Ectodermal cell (in vitro differentiated cells): ENCODE measurements at regions not wholly inside any gene's neighbourhood (a gene's known extent, or its start where the extent isn't known, plus 50 kb on each side); places are given as distances from the start of the nearest gene placed in this dataset.

Experiments used
- H3K27ac ChIP-seq: 2 replicates; pipeline ENCODE4 v1.7.0; 2013; ENCODE audit warnings: mild to moderate bottlenecking, low read depth, low read length; ENCODE audit not compliant: insufficient read depth, poor library complexity, severe bottlenecking
- H3K27me3 ChIP-seq: 2 replicates; pipeline ENCODE4 v1.7.0; 2013; ENCODE audit warnings: mild to moderate bottlenecking, low read length; ENCODE audit not compliant: insufficient read depth, control insufficient read depth, poor library complexity, severe bottlenecking
- H3K36me3 ChIP-seq: one replicate; pipeline ENCODE4 v1.7.0; 2013; ENCODE audit warnings: low read length; ENCODE audit not compliant: control insufficient read depth, insufficient read depth
- H3K4me1 ChIP-seq: one replicate; pipeline ENCODE4 v1.7.0; 2013; ENCODE audit warnings: low read length; ENCODE audit not compliant: control insufficient read depth, insufficient read depth
- H3K4me3 ChIP-seq: 2 replicates; pipeline ENCODE4 v1.7.0; 2013; ENCODE audit warnings: low read depth, low read length, control low read depth; ENCODE audit not compliant: insufficient read depth
- H3K9me3 ChIP-seq: 2 replicates; pipeline ENCODE4 v1.7.0; 2013; ENCODE audit warnings: mild to moderate bottlenecking, low read length, moderate library complexity; ENCODE audit not compliant: control insufficient read depth
- WGBS, 2 experiments: methylation state at CpG; one replicate each; pipeline ENCODE4 v1.1.7; 2013; ENCODE audit warnings: missing lambda C conversion rate in 2 of 2; 5-methylcytosine and 5-hydroxymethylcytosine counted together

DNA sequence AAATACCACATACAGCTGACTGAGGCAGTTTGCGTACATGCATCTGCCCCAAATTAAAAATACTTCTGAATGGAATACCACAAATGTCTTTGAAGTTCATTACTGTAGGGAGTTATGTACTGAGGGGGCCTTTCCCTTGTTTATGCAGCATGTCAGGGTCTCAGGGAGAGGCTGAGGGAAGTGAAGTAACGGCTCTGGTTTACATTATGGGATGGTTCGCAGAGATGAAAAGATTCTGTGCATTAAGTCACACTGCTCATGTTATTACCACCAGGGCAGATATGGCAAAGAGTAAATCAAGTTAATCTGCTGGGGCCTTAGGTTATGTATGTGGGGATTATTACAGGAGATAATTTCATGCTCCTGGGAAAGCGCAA is 385.9 kb upstream of the RND3 start:
- Histone ChIP-seq H3K36me3 (no peaks in the 10 kb centered on the region), H3K4me3 (no peak overlapping the region), H3K9me3 (no peaks in the 10 kb centered on the region), H3K27ac (no peak overlapping the region), H3K27me3 (no peaks in the 10 kb centered on the region), H3K4me1 (peaks cover 6% of the 10 kb centered on the region)
- 83% methylated on average over 3 to 4 of the region's 4 CpGs for WGBS, 2 experiments

DNA sequence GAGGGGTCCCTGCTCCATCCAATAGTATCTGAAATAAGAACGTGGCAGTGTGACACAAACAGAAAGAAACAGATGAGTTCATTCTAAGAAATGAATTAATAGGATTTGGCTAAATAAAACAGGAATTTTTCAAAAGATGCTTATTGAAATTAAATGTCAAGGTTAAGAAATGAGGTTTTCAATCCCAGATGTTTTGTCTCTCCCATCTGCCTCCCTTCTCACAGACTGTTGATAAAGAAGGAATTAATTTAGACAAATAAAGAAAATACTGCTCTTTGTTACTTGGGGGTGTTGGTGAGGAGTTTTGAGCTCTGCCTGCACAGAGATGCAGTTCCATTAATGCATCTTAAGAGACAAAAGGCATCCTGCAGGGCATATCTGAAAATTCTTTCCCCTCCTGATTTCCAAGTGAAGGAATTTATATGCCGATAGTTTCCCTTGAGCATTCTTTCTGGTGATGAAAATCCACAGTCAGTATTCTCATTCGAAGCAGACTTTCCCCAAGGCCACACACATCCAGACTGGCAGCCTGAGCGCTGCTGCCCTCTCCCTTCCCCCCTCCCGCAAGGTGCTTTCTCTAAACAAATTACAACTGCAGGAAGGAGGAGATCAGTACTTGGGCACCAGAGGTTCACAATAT is 385.4 kb upstream of the RND3 start:
- H3K9me3 ChIP-seq: no peaks in the 10 kb centered on the region
- peaks cover 6% of the 10 kb centered on the region for H3K4me1 ChIP-seq
- H3K4me3 ChIP-seq: no peak overlapping the region
- H3K27ac ChIP-seq: no peak overlapping the region
- WGBS, 2 experiments: 20 to 21% methylated on average over 5 of the region's 5 CpGs
- no peaks in the 10 kb centered on the region for H3K36me3 ChIP-seq
- H3K27me3 ChIP-seq: no peaks in the 10 kb centered on the region

DNA sequence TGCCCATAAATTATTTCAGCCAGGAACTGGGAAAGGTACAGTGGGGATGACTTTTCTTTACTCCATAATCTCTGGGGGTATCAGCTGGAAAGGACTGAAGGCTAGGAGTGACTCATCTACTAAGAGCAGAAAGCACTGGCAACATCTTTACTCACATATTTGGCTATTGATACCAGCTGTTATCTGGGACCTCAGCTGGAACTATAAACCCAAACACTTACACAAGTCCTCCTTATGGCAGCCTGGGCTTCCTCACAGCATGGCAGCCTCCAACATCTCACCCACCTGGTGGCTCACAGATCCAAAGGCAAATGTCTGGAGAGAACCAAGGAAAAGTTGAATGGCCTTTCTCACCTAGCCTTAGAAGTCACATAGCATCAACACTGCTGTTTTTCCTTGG is 379.0 kb upstream of the RND3 start:
- Histone ChIP-seq H3K36me3 (no peaks in the 10 kb centered on the region), H3K4me3 (no peak overlapping the region), H3K27ac (no peak overlapping the region), H3K4me1 (no peaks in the 10 kb centered on the region), H3K9me3 (no peaks in the 10 kb centered on the region), H3K27me3 (no peaks in the 10 kb centered on the region)

GRCh38 chr2:150863691-150864090 is 376.2 kb upstream of the RND3 start:
- Histone ChIP-seq H3K4me3 (no peak overlapping the region), H3K9me3 (no peaks in the 10 kb centered on the region), H3K4me1 (peaks cover 12% of the 10 kb centered on the region), H3K27ac (no peak overlapping the region), H3K27me3 (no peaks in the 10 kb centered on the region), H3K36me3 (no peaks in the 10 kb centered on the region)

DNA sequence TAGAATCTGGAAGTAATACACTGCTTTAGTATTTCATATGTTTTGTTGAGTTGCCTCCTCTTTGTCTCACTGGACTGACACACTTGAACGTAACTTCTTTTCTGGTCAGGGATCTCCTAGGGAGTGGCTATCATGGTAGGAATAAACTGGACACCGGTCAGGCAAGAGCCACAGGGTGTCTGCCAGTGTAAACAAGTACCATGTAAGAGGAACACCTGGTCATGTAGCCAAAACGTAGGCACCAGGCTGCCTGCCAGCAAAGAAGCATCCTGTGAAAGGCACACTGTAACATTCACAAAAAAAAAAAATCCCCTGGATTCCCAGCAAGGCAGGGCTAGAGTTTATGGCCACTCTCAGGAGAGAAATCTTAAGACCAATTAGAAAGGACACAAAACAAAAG is 372.8 kb upstream of the RND3 start:
- Histone ChIP-seq H3K27me3 (no peaks in the 10 kb centered on the region), H3K9me3 (no peaks in the 10 kb centered on the region), H3K36me3 (no peaks in the 10 kb centered on the region), H3K4me1 (peaks cover 12% of the 10 kb centered on the region), H3K27ac (no peak overlapping the region), H3K4me3 (no peak overlapping the region)
- 69 to 81% methylated on average over 3 of the region's 3 CpGs for WGBS, 2 experiments

- no peak overlapping the region for H3K4me3 ChIP-seq
- no peaks in the 10 kb centered on the region for H3K27me3 ChIP-seq
Observed at GRCh38 chr2:150859877-150860276, 372.4 kb upstream of the RND3 start.

DNA sequence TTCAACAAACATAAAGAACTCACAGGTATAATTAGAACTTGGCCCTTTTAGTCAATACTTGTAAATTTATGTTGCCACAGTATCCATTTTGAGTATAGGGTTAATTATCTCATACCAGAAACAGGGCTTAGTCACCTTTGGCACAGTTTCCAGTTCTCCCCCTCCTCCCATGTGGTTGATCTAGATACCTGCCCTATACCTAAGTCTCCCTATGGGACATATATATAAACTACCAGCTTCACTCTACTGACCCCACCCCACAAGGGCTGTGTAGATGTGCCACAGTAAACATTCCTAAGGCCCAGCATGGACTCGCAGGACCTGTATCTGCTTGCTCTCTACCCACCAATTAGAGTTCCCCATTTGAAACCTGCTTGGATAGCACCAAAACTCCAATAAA is 371.7 kb upstream of the RND3 start:
- Histone ChIP-seq H3K36me3 (no peaks in the 10 kb centered on the region), H3K4me1 (peaks cover 12% of the 10 kb centered on the region), H3K27me3 (no peaks in the 10 kb centered on the region), H3K4me3 (no peak overlapping the region), H3K27ac (no peak overlapping the region), H3K9me3 (no peaks in the 10 kb centered on the region)
- WGBS, 2 experiments: 93 to 94% methylated on average over 1 of the region's 1 CpG

More at GRCh38 chr2:150859877-150860276, 372.4 kb upstream of the RND3 start:
- peaks cover 12% of the 10 kb centered on the region for H3K4me1 ChIP-seq
- no peaks in the 10 kb centered on the region for H3K9me3 ChIP-seq
- H3K36me3 ChIP-seq: no peaks in the 10 kb centered on the region
- H3K27ac ChIP-seq: no peak overlapping the region

GRCh38 chr2:150858382-150858781 is 370.9 kb upstream of the RND3 start:
- Histone ChIP-seq H3K36me3 (no peaks in the 10 kb centered on the region), H3K4me3 (no peak overlapping the region), H3K4me1 (peaks cover 12% of the 10 kb centered on the region), H3K9me3 (no peaks in the 10 kb centered on the region), H3K27ac (no peak overlapping the region), H3K27me3 (no peaks in the 10 kb centered on the region)
- WGBS, 2 experiments: 93 to 94% methylated on average over 5 of the region's 5 CpGs

- WGBS, 2 experiments: 78 to 96% methylated on average over 1 of the region's 1 CpG
- Histone ChIP-seq H3K9me3 (no peaks in the 10 kb centered on the region), H3K27ac (no peak overlapping the region), H3K4me1 (peaks cover 12% of the 10 kb centered on the region), H3K27me3 (no peaks in the 10 kb centered on the region), H3K36me3 (no peaks in the 10 kb centered on the region), H3K4me3 (no peak overlapping the region)
Observed at GRCh38 chr2:150856596-150857281, 369.3 kb upstream of the RND3 start.

- Histone ChIP-seq H3K27ac (no peak overlapping the region), H3K4me3 (no peak overlapping the region), H3K36me3 (no peaks in the 10 kb centered on the region), H3K4me1 (no peaks in the 10 kb centered on the region), H3K27me3 (no peaks in the 10 kb centered on the region), H3K9me3 (no peaks in the 10 kb centered on the region)
- WGBS, 2 experiments: 70 to 92% methylated on average over 2 of the region's 2 CpGs
Observed at GRCh38 chr2:150853263-150853662, 365.8 kb upstream of the RND3 start.

- H3K27me3 ChIP-seq: no peaks in the 10 kb centered on the region
Observed at GRCh38 chr2:150850641-150851040, 363.2 kb upstream of the RND3 start.

More at GRCh38 chr2:150850641-150851040, 363.2 kb upstream of the RND3 start:
- no peak overlapping the region for H3K27ac ChIP-seq
- H3K9me3 ChIP-seq: no peaks in the 10 kb centered on the region
- H3K4me3 ChIP-seq: no peak overlapping the region
- no peaks in the 10 kb centered on the region for H3K36me3 ChIP-seq
- peaks cover 6% of the 10 kb centered on the region for H3K4me1 ChIP-seq
